GM23338 (cell line): ENCODE measurements at regions not wholly inside any gene's neighbourhood (a gene's known extent, or its start where the extent isn't known, plus 50 kb on each side); places are given as distances from the start of the nearest gene placed in this dataset.

Source experiments
- ATAC-seq: fragments of 200-7000 bp; cut with Tn5 transposase; 3 replicates; pipeline ENCODE4 v1.9.1; 2020
- DNase-seq: peaks from one replicate; pipeline ENCODE4 v3.0.0-alpha.2; 2015; ENCODE audit warnings: low spot score
- H2AFZ ChIP-seq: fragments of 200-600 bp; sonication (generic); 2 replicates; pipeline ENCODE4 v1.8.0; 2016; ENCODE audit warnings: antibody characterized with exemption, mild to moderate bottlenecking, moderate library complexity
- H3F3A ChIP-seq: fragments of 200-600 bp; sonication (generic); replicated peaks from 2 replicates; pipeline ENCODE4 v1.8.0; 2017; ENCODE audit warnings: antibody characterized with exemption, mixed run types, low read depth
- H3K27ac ChIP-seq: fragments of 200-600 bp; sonication (generic); 2 replicates; pipeline ENCODE4 v1.6.1; 2016; ENCODE audit warnings: low read depth
- H3K27me3 ChIP-seq: fragments of 200-600 bp; sonication (generic); 2 replicates; pipeline ENCODE4 v1.8.0; 2016; ENCODE audit warnings: mild to moderate bottlenecking, mixed run types, moderate library complexity; ENCODE audit not compliant: insufficient read depth
- H3K36me3 ChIP-seq: fragments of 200-600 bp; sonication (generic); 2 replicates; pipeline ENCODE4 v1.8.0; 2016; ENCODE audit warnings: mild to moderate bottlenecking; ENCODE audit not compliant: insufficient read depth
- H3K4me1 ChIP-seq: fragments of 200-600 bp; sonication (generic); 2 replicates; pipeline ENCODE4 v1.8.0; 2016; ENCODE audit warnings: mild to moderate bottlenecking, moderate library complexity; ENCODE audit not compliant: insufficient read depth
- H3K4me2 ChIP-seq: fragments of 200-600 bp; sonication (generic); 2 replicates; pipeline ENCODE4 v1.7.1; 2017; ENCODE audit warnings: mixed run types
- H3K4me3 ChIP-seq: fragments of 200-600 bp; sonication (generic); 2 replicates; pipeline ENCODE4 v1.6.1; 2016; ENCODE audit warnings: mixed run types
- H3K79me2 ChIP-seq: fragments of 200-600 bp; sonication (generic); replicated peaks from 2 replicates; pipeline ENCODE4 v1.8.0; 2017; ENCODE audit warnings: mild to moderate bottlenecking; ENCODE audit not compliant: insufficient read depth
- H3K9me2 ChIP-seq: fragments of 200-600 bp; sonication (generic); 2 replicates; pipeline ENCODE4 v1.8.0; 2017; ENCODE audit not compliant: insufficient read depth
- H4K20me1 ChIP-seq: fragments of 200-600 bp; sonication (generic); replicated peaks from 2 replicates; pipeline ENCODE4 v1.8.0; 2017; ENCODE audit warnings: mild to moderate bottlenecking; ENCODE audit not compliant: insufficient read depth
- H3K27ac Mint-ChIP-seq: 2 replicates; pipeline ENCODE4 v1.8.0; 2020; ENCODE audit warnings: inconsistent platforms, mild to moderate bottlenecking, moderate library complexity, mixed read lengths
- H3K27me3 Mint-ChIP-seq: 3 replicates; pipeline ENCODE4 v1.8.0; 2022; ENCODE audit warnings: low read depth, mild to moderate bottlenecking, moderate library complexity, mixed read lengths, inconsistent platforms; ENCODE audit not compliant: insufficient read depth, poor library complexity
- H3K36me3 Mint-ChIP-seq: 3 replicates; pipeline ENCODE4 v1.8.0; 2021; ENCODE audit warnings: low read depth, mild to moderate bottlenecking, inconsistent platforms, moderate library complexity, mixed read lengths
- H3K4me1 Mint-ChIP-seq: 3 replicates; pipeline ENCODE4 v1.8.0; 2020; ENCODE audit warnings: mild to moderate bottlenecking, inconsistent platforms, mixed read lengths
- H3K4me3 Mint-ChIP-seq: 3 replicates; pipeline ENCODE4 v1.8.0; 2021; ENCODE audit warnings: moderate library complexity, mild to moderate bottlenecking, inconsistent platforms, mixed read lengths
- H3K9me3 Mint-ChIP-seq: 3 replicates; pipeline ENCODE4 v1.8.0; 2020; ENCODE audit warnings: moderate library complexity, mild to moderate bottlenecking, inconsistent platforms, mixed read lengths
- CREB1 ChIP-seq: fragments of 250-450 bp; sonication (Bioruptor Pico); IDR thresholded peaks from 2 replicates; pipeline ENCODE4 v1.5.0; 2020; ENCODE audit warnings: low read depth, mild to moderate bottlenecking, moderate library complexity
- CTCF ChIP-seq, 2 experiments: fragments of 200-600 bp in 1 of 2; sonication (generic) in 1 of 2; conservative IDR thresholded peaks; 2 replicates each; pipeline versions ENCODE4 v1.5.1 to v1.6.1; 2016 to 2017; ENCODE audit warnings: antibody characterized with exemption in 2 of 2, low read depth in 2 of 2, mild to moderate bottlenecking in 2 of 2, moderate library complexity in 1 of 2
- ETS1 ChIP-seq: IDR thresholded peaks from 2 replicates; pipeline ENCODE4 v1.6.1; 2016; ENCODE audit warnings: antibody characterized with exemption
- EZH2 ChIP-seq: fragments of 200-600 bp; sonication (generic); IDR thresholded peaks from one replicate; pipeline ENCODE4 v1.8.0; 2017; ENCODE audit warnings: antibody characterized with exemption, mild to moderate bottlenecking, low read depth; ENCODE audit not compliant: unreplicated experiment
- JUNB ChIP-seq: IDR thresholded peaks from one replicate; pipeline ENCODE4 v1.6.1; 2016; ENCODE audit warnings: antibody characterized with exemption; ENCODE audit not compliant: unreplicated experiment
- NANOG ChIP-seq: IDR thresholded peaks from 2 replicates; pipeline ENCODE4 v1.6.1; 2016; ENCODE audit warnings: antibody characterized with exemption, borderline replicate concordance
- STAT1 ChIP-seq: IDR thresholded peaks from one replicate; pipeline ENCODE4 v1.6.1; 2016; ENCODE audit warnings: antibody characterized with exemption; ENCODE audit not compliant: unreplicated experiment
- ZNF462 ChIP-seq: fragments of 250-450 bp; sonication (Bioruptor Pico); IDR thresholded peaks from 2 replicates; pipeline ENCODE4 v1.5.0; 2020; ENCODE audit warnings: mild to moderate bottlenecking, moderate library complexity

- H3K4me2 ChIP-seq, result no peak overlapping the region
- ATAC-seq (peak; percentile 55), DNase-seq (peak; percentile 29)
- no peaks in the 10 kb centered on the region for H3K36me3 ChIP-seq
- H4K20me1 ChIP-seq, result no peaks in the 10 kb centered on the region
- no peaks in the 10 kb centered on the region for H3K79me2 ChIP-seq
- H3K4me1 Mint-ChIP-seq, result no peaks in the 10 kb centered on the region
- H3F3A ChIP-seq, result no peaks in the 10 kb centered on the region
- no peak overlapping the region for H3K4me3 ChIP-seq
- H3K9me3 Mint-ChIP-seq, result peaks cover 9% of the 10 kb centered on the region; the same call in 2 of the 3 replicates
- no peak overlapping the region for H3K27ac Mint-ChIP-seq
- no peaks in the 10 kb centered on the region for H3K36me3 Mint-ChIP-seq
- no peak overlapping the region for H3K27ac ChIP-seq
- H3K27me3 ChIP-seq, result no peaks in the 10 kb centered on the region
- no peaks in the 10 kb centered on the region for H3K9me2 ChIP-seq
- no peaks in the 10 kb centered on the region for H3K4me1 ChIP-seq
- no peak overlapping the region for H3K4me3 Mint-ChIP-seq
- H2AFZ ChIP-seq, result no peak overlapping the region
- peaks cover 2% of the 10 kb centered on the region for H3K27me3 Mint-ChIP-seq
- TF ChIP-seq JUNB, result no peak
- peak; percentile 13 to 34; a peak in 1 of 4 replicates for TF ChIP-seq CTCF (conservative IDR thresholded peaks at IDR 0.05; ENCODE audit: low read depth in 2 of 2)
These were observed 154.0 kb downstream of the MATN1 start for GRCh38 chr1:30569384-30569783.

- Mint-ChIP-seq H3K27ac (no peak overlapping the region), H3K36me3 (no peaks in the 10 kb centered on the region; the same call in 2 of the 3 replicates), H3K4me1 (no peaks in the 10 kb centered on the region), H3K4me3 (no peak overlapping the region), H3K9me3 (peaks cover 59% of the 10 kb centered on the region), H3K27me3 (peaks cover 3% of the 10 kb centered on the region)
- H3K4me2 ChIP-seq, result no peak overlapping the region
- TF ChIP-seq CREB1 (no peak), STAT1 (no peak), ZNF462 (CRISPR knock-in tag) (no peak), JUNB (no peak), EZH2 (no peak), NANOG (no peak), ETS1 (no peak)
- no peaks in the 10 kb centered on the region for H3K79me2 ChIP-seq
- 0 out of 2 replicates have a peak, but pooled peaks cover 4% of the 10 kb centered on the region for H3K36me3 ChIP-seq
- H3K4me1 ChIP-seq, result no peaks in the 10 kb centered on the region
- no peak overlapping the region for H2AFZ ChIP-seq
- H3F3A ChIP-seq, result no peaks in the 10 kb centered on the region
- H3K4me3 ChIP-seq, result no peak overlapping the region
- DNase-seq, result no peak
- ATAC-seq, result no peak
- no peaks in the 10 kb centered on the region for H4K20me1 ChIP-seq
- no peaks in the 10 kb centered on the region for H3K9me2 ChIP-seq
- no peak overlapping the region for H3K27ac ChIP-seq
- no peaks in the 10 kb centered on the region for H3K27me3 ChIP-seq
These were observed 160.8 kb downstream of the MATN1 start for GRCh38 chr1:30562559-30562958.
